NCI-H2107 treated with DMSO at 0.1 percent for 48 hours (cell line): ENCODE measurements at regions not wholly inside any gene's neighbourhood (a gene's known extent, or its start where the extent isn't known, plus 50 kb on each side); places are given as distances from the start of the nearest gene placed in this dataset.
A peak's percentile ranks its signal among the peaks of the same experiment; 100 is the strongest.

Experiments
- DNase-seq: peaks from one replicate; lab custom pipeline; 2025; ENCODE audit not compliant: unreplicated experiment; lab: John Stamatoyannopoulos, UW

DNA sequence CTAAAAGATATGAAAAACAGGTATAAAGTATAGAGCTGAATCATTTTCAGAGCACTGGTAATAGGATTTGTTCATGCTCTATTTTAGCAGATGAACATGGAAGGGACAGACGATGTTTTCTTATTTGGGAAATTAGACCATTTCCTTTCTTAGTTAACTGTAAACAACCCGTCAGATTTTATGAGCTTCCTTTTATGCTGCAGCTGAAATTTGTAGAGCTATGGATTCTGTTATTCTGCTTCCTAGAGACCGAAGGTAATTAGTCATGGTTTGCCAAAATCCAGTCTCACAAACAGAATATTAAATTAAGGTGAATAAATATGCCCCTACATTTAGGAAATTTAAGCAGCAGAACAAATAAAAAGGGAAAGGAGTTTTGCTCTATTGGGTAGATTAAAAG lies 180.2 kb upstream of the SYT1 start:
- DNase-seq, result no peak

DNA sequence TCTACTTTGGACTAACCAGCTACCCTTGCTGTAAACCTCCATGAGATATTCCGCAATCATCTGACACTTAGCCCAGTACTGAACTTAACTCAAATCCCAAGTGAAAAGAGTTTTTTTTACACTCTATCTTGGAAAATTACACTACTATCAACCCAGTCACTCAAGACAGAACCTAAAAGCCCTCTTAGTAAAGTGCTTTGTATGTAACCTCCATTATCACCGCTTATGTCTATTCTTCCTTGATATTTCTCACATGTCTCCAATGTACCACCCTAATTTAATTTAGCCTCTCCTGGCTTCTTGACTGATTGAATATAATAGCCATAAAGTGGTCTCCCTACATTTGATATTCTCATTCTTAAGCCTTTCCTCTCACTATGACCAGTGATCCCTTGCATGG lies 168.8 kb upstream of the SYT1 start:
- no peak for DNase-seq

DNA sequence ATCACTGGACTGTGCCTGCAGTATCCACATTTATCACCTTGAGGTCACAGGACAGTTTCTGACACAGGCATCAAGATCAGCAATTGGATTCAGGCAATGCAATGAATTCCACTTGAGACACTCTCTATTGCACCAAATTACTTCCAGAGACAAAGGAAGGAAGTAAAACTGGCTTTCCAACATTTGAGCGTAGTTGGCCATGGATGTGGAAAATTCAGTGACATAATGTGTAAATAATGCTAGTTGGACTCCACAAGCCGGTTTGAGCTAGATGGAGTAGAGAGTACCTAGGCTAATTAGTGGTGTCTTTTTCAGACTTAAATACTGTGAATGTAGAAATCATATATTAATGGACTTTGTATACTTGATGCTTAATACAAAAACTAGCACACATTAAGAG lies 168.3 kb upstream of the SYT1 start:
- no peak for DNase-seq

DNA sequence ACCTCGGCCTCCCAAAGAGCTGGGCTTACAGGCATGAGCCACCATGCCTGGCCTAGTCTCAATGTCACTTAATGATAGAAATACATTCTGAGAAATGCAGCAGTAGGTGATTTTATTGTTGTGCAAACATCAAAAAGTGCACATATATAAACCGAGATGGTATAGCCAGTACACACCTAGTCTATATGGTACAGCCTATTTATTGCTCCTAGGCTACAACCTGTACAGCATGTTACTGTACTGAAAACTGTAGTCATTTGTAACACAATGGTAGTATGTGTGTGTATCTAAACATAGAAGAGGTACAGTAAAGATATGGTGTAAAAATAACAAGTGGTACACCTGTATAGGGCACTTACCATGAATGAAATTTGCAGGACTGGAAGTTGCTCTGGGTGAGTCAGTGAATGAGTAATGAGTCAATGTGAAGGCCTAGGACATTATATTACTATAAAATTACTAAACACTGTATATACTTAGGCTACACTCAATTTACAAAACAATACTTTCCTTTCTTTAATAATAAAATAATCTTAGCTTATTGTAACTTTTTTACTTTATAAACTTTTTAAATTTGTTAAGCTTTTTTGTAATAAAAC lies 166.7 kb upstream of the SYT1 start:
- no peak for DNase-seq

DNA sequence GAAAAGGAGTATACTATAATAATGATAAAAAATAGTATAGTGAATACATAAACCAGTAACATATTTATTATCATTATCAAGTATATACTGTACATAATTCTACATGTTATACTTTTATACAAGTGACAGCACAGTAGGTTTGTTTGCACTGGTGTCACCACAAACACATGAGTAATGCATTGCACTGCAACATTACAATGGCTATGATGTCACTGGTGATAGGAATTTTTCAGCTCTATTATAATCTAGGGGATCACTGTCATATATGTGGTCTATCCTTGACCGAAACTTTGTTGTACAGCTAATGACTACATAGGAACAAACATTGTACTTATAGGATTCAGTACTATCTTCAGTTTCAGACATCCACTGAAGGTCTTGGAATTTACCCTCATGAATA lies 165.8 kb upstream of the SYT1 start:
- DNase-seq, result no peak

DNA sequence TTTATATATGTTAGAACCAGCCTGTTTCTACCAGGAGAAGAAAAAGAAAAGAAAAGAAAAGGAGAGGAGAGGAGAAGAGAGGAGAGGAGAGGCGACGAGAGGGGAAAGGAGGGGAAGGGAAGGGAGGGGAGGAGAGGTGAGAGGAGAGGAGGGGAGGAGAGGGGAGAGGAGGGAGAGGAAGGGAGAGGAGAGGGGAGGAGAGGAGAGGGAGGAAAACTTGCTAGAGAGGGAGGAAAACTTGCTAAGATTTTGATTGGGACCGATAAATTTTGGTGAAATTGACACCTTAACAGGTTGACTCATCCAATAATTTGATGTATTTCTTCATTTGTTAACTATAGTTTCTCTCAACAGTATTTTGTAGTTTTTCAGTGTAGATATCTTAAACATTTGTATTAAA lies 164.0 kb upstream of the SYT1 start:
- no peak for DNase-seq

DNA sequence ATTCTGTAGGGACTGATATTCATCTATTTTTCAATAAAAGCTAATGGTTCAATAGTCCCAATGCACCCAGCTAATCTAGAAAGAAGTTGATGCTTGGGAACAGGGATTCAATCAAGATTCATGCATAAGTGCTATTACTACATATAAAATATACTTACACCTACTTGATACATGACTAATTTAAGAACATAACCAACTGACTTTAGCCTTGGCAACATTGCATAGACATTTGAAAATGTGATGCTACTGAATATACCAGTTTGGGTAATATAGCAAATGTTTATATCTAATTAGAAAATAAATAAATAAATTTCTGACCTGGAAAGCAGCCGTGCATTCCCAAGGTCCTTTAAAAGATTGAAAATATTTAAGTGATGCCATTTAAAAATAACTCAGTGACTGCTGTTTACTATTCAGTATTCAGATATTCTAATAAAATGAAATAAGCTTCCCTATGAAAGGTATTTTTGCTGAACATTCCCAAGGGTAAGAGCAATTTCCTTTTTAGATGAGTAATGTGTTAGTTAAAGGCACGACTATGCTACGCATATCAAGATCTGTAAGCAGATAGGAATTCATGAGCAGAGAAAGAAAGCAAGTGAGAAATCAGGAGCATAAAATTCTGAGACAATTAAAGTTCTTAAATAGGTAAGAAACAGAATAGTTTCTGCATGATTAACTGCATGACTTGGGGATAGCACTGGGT lies 160.6 kb upstream of the SYT1 start:
- no peak for DNase-seq

DNA sequence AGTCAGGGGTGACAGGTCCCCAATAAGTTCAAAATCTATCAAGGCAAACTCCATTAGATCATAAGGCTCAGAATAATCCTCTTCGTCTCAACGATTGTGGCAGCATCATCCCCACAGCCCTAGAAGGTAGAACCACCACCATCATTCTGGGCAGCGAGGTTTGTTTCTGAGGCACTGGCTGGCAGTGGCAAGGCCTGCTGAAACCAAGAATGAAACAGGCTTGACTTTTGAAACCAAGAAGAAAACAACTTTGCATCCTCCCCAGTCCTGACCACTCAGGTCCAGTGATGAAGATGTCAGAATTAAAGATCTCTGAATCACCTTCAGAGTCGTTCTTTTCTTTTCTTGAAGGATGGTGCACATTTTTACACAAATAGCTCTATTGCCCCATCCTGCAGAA lies 152.6 kb upstream of the SYT1 start:
- DNase-seq, result no peak

DNA sequence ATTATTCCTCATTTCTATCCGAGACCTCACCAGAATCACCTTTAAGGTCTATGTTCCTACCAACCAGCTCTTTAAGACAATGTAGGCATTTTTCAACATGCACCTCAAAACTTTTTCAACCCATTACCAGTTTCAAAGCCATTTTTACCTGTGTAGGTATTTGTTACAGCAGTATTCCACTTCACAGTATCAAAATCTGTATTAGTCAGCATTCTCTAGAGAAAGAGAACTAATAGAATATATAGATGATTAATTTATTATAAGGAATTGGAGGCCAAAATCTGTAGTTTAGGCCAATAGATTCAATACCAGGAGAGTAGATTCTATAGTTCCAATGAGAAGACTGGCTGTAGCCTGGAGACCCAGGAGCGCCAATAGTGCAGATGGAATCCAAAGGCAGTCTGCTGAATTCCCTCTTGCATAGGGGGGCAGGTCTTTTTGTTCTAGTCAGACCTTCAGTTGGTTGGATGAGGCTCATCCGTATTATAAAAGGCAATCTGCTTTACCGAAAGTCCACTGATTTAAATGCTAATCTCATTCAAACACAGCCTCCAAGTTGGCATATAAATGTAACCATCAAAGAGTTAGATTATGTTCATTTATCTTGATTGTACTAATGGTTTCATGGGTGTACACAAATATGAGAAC lies 151.6 kb upstream of the SYT1 start:
- DNase-seq, result no peak

DNA sequence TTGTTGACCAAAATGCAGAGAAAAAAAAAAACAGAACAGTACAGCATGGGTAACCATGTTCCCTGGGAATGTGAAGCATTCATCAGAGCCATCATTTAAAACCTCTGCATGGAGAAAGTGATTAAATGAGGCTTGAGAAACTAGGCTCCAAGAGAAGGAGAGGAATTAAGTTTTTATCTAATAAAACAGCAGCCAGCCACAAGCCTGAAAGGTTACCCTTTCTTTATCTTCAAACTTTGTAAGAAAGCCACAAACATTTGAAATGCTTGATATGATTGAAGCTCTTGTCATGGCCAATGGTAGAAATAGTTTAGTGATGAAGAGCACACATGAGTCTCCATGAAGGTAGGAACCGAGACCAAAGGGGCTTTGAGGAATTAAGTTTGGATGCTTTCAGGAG lies 144.9 kb upstream of the SYT1 start:
- DNase-seq, result no peak

DNA sequence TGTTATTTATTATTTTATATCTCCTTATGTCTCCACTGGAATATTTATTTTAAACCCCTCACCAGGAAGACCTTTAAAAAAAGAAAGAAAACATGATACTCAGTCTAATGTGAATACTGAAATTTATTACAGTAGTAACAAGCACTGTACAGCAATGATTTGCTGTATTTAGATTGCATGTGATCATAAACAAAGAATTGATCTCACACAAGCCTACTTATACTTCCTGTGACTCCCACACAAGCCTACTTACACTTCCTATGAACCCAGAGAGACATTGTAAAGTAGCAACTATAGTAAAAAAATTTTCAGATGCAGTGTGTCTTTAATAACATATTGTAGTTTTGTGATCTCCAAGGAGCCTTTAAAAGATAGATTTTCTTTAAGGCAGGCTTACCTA lies 142.7 kb upstream of the SYT1 start:
- no peak for DNase-seq

DNA sequence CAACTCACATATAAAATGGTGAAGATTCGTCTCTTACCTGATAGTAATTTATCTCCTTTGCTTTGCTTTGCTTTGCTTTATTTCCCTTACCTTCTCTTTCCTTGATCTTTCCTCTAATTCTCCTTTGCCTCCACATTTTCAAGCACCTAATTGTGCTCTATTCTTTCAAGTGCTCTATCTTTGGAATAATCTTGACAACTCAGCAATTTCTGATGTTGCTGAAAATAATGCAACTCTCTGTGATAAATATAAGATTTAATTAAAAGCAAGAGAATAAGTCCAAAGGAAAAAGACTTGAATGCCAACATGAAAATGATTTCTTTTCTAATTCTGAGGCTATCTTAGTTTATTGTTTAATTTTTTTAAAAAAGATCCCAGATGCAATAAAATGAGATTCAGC lies 139.5 kb upstream of the SYT1 start:
- DNase-seq, result no peak

DNA sequence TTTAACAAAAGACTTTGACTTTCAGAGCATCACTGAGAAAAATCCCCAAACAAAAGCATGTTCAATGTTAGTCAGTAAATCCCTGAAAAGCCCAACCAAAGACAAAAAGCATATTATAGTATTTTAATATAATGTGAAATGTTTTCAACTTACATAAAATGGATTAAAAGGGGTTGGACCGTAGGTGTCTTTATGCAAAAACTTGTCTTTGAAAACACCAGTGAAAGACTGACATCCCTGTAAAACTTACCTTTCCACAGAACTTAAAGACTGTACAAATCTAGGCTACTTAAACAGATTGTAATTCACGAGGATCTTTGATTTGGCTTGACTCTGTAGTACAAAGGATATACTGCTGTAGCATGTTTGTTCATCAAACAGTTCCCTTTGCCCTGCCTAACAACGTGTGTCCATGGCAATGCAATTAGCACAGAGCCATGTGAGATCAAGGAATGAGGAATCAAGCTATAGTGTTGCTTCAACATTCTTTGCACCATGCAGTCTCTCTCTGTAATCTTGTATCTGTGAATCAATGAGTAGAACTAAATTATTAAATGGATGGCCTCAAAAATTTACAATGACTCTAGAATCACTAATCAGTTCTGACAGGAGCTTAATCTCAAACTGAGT lies 138.5 kb upstream of the SYT1 start:
- DNase-seq, result no peak

DNA sequence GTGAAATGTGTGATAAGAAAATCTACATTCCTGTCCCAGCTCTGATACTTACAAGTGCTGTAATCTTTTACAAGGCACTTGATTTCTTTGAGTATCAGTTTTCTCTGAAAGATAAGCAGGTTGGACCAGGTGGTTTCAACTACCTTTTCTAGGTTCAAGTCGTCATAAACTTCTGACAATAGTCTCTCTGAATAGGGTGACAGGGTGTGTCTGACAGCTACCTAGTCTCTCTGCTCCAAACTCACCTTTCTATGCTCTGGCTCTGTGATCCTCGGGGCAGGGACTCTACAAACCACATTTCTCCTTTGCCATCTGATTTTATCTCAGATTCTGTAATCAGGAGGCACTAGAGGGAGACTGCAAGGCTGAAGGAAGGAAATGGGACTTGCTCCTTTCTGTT lies 137.7 kb upstream of the SYT1 start:
- no peak for DNase-seq

DNA sequence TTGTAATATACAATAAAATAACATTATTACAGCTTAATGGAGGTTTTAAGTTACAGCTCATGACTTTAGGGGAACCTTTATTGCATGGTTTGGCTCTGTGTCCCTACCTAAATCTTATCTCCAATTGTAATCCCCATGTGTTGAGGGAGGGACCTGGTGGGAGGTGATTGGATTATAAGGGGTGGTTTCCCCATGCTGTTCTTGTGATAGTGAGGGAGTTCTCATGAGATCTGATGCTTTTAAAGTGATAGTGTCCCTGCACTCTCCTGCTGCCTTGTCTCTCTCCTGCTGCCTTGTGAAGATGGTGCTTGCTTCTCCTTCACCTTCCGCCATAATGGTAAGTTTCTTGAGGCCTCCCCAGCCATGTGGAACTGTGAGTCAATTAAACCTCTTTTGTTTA lies 132.1 kb upstream of the SYT1 start:
- DNase-seq, result no peak

DNA sequence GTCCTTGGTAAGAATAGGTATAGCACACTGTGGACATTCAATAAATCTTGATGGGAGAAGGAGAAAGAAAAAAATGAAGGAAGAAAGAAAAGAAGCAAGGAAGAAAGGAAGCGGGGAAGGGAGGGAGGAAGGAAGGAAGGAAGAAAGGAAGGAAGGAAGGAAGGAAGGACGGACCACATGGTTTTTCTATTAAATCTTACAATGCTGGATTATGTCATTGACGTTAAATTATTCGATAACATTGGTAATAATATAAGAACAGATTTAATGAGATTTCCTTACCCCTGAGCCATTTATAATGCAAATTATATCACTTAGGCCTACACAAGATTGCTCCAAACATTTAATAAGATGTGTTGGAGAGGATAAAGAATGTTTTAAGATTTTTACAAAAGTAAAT lies 124.9 kb upstream of the SYT1 start:
- no peak for DNase-seq

DNA sequence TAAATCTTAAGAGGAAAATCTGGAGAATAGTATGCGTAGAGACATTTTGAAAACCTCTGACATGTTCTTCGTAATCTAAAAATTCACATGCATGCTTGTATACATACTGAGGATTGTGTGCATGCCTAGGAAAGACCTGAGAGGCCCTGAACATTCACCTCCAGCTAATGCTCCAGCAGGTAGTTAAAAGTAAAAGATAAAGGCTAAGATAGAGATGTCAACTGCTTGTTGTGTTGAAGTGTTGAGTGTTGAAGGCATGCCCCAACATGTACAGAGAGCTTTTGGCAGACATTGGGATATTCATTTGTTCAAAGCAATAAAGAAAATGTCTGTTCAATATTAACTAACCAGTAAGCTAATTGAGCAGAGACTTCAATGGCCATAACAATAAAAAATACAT lies 118.6 kb upstream of the SYT1 start:
- peak; percentile 5 for DNase-seq

DNA sequence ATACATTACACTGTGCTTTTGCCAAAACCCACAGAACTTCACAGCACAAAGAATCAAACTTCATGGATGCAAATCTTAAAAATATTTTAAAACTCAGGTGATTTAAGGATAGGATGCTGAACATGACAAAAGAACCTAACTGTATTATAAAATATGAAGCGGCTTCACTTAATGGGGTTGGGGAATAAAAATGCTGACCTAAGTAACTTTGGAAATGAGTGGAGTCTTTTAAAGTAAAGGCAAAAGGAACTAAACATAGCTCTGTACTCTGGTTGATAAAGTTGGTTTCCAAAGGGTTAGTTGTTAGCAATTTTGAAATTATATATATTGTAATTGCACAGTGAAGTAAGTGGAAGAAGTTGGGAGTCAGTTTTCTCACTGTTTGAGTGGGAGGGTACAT lies 111.5 kb upstream of the SYT1 start:
- no peak for DNase-seq

DNA sequence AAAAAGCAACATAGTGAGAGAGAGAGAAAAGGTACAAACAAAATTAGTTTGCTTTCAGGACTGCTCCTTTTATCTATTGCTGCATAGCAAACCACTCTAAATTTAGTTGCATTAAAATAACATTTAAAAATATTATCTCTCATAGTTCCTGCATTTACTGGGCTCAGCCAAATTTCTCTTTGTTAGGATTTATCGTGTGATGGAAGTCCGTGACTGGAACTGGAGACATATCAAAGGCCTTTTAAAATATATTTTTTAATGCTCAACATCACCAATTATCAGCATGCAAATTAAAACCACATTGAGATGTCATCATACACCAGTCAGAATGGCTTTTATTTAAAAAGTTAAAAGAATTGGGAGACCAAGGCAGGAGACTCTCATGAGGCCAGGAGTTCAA lies 107.6 kb upstream of the SYT1 start:
- DNase-seq, result no peak

DNA sequence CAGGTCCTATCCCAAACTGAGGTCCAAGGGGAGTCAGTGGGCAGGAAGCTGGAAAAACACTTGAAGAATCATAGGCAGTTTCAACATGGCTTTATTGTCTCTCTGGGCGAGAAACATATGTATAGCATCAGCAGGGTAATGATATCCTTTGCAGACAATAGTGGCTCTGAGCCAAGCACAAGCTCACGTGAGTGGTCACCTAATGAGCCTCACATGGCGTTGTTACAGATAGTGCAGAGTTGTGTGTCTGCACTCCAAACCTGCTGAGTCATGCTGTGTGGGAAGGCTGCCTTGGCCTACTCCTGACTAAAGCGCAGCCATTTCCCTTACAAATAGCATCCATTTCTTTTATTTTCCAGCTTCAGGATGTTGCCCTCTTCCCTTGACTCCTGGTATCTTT lies 105.2 kb upstream of the SYT1 start:
- DNase-seq, result no peak

DNA sequence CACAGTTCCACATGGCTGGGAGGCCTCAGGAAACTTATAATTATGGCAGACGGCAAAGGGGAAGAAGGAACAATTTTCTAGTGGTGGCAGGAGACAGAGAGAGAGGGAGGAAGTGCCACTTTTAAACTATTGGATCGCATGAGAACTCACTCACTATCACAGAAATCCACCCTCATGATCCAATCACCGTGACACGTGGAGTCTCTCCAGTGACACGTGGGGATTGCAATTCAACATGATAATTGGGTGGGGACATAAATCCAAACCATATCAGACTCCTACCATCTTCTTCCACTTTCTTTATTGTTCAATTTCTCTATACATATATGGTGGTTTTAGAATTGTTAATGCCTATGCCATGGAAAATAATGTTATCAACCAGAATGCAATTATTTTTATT lies 103.7 kb upstream of the SYT1 start:
- DNase-seq, result no peak

DNA sequence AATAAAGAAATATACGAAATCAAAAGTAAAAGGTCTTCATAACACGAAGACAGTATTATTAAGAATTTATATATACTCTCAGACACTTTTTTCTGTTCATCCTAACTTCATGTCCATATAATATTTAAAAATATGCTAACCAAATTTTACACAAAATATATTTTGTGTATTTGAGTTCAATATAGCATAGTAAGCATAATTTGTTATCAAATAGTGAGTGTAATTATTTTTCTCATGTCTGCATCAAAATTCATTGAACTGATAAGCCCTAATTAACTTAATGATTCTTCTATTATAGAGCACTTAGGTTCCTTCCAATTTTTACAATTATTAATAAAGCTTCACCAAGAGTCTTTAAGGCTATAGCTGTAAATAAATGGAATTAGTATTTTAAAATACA lies 99.7 kb upstream of the SYT1 start:
- DNase-seq, result no peak
